NB4 (cell line): ENCODE measurements at regions not wholly inside any gene's neighbourhood (a gene's known extent, or its start where the extent isn't known, plus 50 kb on each side); places are given as distances from the start of the nearest gene placed in this dataset.

Source experiments
- DNase-seq: peaks from one replicate; pipeline ENCODE4 v3.0.0; 2010; ENCODE audit warnings: low read depth
- H3K4me3 ChIP-seq: one replicate; pipeline ENCODE4 v1.5.1; 2011; ENCODE audit warnings: mild to moderate bottlenecking, low read depth, low read length, moderate library complexity
- MYC ChIP-seq: IDR thresholded peaks from 2 replicates; pipeline ENCODE4 v1.6.1; 2011; ENCODE audit warnings: low read depth, low read length
- POLR2A ChIP-seq: IDR thresholded peaks from 2 replicates; pipeline ENCODE4 v1.6.1; 2011; ENCODE audit warnings: mild to moderate bottlenecking; ENCODE audit not compliant: insufficient read length; ENCODE audit errors: extremely low read depth
- TF ChIP-seq, protein P1 (sequence below): IDR thresholded peaks from one replicate; pipeline ENCODE4 v1.5.1; 2012; ENCODE audit warnings: low read depth, low read length
- TF ChIP-seq, protein P2 (sequence below): IDR thresholded peaks from 2 replicates; pipeline ENCODE4 v1.6.1; 2011; ENCODE audit warnings: low read depth, low read length

DNA sequence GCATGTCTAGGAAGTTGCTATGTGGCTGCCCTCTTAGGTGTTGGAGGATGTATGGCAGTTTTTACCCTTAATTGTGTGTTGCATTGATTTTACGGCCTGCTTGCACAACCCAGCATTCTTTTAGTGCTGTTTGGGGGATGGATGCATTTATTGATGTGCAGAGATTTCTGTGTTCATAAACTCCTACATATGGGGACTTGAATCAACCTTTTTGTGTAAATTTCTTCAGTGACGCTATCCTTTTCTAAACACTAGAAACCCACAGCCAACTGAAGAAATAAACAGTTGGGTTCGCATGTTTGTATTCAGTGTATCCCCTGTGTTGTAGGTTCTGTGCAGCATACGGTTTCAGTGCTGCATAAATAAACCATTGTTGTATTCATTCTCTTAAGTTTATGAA is 263.7 kb downstream of the RASEF start:
- H3K4me3 ChIP-seq: no peak overlapping the region
- DNase-seq: no peak
- TF ChIP-seq MYC: no peak

DNA sequence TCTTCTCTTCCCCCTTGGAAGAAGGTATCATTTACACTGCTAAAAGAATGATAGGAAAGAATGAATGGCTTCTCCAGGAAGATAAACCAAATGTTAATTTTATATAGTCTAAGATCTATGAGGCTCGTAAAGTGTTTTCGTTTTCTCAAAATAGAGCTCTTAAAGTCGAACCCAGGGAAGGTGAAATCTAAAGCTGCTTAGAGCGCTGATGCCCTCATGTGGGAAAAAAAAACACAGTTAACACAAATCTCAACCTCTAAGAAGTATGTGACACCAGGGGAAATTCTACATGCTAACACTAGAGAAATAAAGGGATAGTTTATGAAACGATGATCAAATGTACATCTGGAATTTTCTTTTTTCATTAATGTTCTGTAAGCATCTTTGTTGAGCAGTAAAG is 257.9 kb downstream of the RASEF start:
- TF ChIP-seq, protein P1, sequence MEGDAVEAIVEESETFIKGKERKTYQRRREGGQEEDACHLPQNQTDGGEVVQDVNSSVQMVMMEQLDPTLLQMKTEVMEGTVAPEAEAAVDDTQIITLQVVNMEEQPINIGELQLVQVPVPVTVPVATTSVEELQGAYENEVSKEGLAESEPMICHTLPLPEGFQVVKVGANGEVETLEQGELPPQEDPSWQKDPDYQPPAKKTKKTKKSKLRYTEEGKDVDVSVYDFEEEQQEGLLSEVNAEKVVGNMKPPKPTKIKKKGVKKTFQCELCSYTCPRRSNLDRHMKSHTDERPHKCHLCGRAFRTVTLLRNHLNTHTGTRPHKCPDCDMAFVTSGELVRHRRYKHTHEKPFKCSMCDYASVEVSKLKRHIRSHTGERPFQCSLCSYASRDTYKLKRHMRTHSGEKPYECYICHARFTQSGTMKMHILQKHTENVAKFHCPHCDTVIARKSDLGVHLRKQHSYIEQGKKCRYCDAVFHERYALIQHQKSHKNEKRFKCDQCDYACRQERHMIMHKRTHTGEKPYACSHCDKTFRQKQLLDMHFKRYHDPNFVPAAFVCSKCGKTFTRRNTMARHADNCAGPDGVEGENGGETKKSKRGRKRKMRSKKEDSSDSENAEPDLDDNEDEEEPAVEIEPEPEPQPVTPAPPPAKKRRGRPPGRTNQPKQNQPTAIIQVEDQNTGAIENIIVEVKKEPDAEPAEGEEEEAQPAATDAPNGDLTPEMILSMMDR: no peak
- TF ChIP-seq MYC (no peak), POLR2A (no peak)
- TF ChIP-seq, protein P2, sequence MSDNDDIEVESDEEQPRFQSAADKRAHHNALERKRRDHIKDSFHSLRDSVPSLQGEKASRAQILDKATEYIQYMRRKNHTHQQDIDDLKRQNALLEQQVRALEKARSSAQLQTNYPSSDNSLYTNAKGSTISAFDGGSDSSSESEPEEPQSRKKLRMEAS: no peak
- H3K4me3 ChIP-seq: no peak overlapping the region
- no peak for DNase-seq

DNA sequence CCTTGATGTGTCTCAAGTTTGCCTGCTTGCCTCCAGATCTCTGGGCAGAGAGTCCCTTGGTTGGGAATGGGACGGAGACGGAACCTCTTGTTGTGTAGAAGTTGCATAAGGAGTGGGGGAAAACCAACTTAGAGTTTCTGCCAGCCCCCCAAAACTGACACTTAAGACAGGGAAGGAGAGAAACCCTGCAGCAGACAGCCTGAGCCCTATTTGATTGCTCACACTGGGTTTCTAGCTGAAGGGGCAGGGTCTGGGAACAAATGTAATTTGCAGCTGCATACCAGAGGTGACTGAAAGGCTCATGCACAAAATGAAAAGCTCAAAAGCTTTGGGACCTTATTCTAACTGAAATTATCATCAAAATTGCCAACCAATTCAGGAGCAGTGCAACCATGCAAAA is 254.5 kb downstream of the RASEF start:
- no peak for TF ChIP-seq POLR2A

DNA sequence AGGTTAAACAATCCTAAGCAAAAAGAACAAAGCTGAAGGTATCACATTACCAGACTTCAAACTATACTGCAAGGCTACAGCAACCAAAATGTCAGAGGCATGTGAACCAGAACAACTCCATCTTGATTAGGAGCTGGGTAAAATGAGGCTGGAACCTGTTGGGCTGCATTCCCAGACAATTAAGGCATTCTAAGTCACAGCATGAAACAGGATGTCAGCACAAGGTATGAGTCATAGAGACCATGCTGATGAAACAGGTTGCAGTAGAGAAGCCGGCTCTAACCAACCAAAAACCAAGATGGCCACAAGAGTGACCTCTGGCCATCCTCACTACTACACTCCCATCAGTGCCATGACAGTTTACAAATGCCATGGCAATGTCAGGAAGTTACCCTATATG is 252.0 kb downstream of the RASEF start:
- DNase-seq: peak; percentile 54
- no peak overlapping the region for H3K4me3 ChIP-seq

More for the DNA sequence above, 254.5 kb downstream of the RASEF start:
- DNase-seq: no peak
- no peak overlapping the region for H3K4me3 ChIP-seq

DNA sequence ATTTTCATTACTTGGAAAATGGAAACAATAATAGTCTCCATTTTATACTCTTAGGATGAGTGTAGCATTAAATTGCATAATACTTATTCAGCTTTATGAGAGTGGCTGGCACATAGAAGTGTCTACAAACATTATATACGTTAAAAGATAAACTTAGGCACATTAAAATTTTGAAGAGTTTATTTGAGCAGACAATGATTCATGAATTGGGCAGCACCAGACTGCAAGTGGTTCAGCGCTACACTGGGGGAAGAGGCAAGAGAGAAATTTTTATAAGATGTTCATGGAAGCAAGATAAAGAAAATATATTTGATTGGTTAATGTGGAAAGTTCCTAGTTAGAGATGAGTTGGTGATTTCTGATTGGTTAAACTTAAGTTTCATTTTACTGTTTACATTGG is 243.7 kb downstream of the RASEF start:
- TF ChIP-seq POLR2A (no peak), MYC (no peak)
- TF ChIP-seq, protein P1: no peak
- TF ChIP-seq, protein P2: no peak

More for the DNA sequence above, 252.0 kb downstream of the RASEF start:
- TF ChIP-seq, protein P2: no peak
- TF ChIP-seq, protein P1: no peak
- TF ChIP-seq MYC (no peak), POLR2A (no peak)

DNA sequence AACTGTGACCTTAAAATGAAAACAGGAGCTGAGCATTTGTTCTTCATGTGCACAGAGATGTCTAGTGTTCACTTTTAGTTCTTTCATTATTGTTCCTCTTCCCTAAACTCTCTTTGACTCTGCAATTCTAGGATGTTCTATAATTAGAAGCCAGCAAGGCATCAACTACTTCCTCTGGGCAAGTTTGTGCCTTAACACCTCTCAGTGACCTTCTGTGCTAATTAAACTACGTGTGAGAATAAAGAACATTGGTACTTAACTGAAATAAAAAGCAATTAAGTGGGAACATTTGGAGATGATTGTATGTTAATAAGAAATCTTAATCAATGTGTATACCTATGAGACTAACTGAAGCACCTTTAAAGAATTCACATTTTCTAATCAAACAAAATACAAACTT is 242.8 kb downstream of the RASEF start:
- TF ChIP-seq, protein P1: no peak
- TF ChIP-seq, protein P2: no peak
- TF ChIP-seq POLR2A (no peak), MYC (no peak)

More for the DNA sequence above, 243.7 kb downstream of the RASEF start:
- H3K4me3 ChIP-seq: no peak overlapping the region
- no peak for DNase-seq

DNA sequence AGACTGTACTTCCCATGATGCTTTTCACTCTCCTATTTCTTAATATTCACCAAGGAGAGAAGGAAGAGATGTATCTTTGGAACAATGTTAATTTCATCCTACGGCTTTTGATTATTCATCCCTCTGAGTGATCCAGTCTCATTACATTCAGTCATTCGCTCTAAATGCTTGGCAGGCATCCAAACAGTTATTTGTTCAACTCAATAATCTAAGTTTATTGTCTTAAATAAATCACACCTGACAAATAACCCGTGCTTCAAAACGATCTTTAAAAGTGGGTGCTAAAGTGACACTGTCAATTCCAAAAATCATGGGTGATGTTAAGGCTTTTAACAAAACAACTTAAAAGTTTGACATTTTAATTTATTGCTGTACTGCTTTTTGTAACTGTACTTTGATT is 233.1 kb downstream of the RASEF start:
- no peak overlapping the region for H3K4me3 ChIP-seq
- no peak for TF ChIP-seq MYC
- TF ChIP-seq POLR2A: no peak
- TF ChIP-seq, protein P2: no peak
- TF ChIP-seq, protein P1: no peak
- DNase-seq: no peak

More for the DNA sequence above, 242.8 kb downstream of the RASEF start:
- no peak overlapping the region for H3K4me3 ChIP-seq
- DNase-seq: no peak
